IPS DF 6.9 (cell line): ENCODE measurements at regions not wholly inside any gene's neighbourhood (a gene's known extent, or its start where the extent isn't known, plus 50 kb on each side); places are given as distances from the start of the nearest gene placed in this dataset.

Experiments
- DNase-seq: peaks from one replicate; pipeline ENCODE4 v3.0.0-alpha.2; 2013; ENCODE audit warnings: low read depth, low spot score
- H3K27ac ChIP-seq: one replicate; pipeline ENCODE4 v1.5.1; 2013; ENCODE audit warnings: low read length, control low read depth
- H3K27me3 ChIP-seq: 2 replicates; pipeline ENCODE4 v1.6.1; 2013; ENCODE audit warnings: mild to moderate bottlenecking, low read length; ENCODE audit not compliant: control insufficient read depth, insufficient read depth
- H3K36me3 ChIP-seq: 2 replicates; pipeline ENCODE4 v1.6.1; 2013; ENCODE audit warnings: low read length; ENCODE audit not compliant: control insufficient read depth, insufficient read depth
- H3K4me1 ChIP-seq: 2 replicates; pipeline ENCODE4 v1.6.1; 2013; ENCODE audit warnings: low read length; ENCODE audit not compliant: control insufficient read depth, insufficient read depth
- H3K4me3 ChIP-seq: 2 replicates; pipeline ENCODE4 v1.5.1; 2013; ENCODE audit warnings: mild to moderate bottlenecking, low read length
- H3K9me3 ChIP-seq: 2 replicates; pipeline ENCODE4 v1.6.1; 2013; ENCODE audit warnings: low read length, inconsistent platforms; ENCODE audit not compliant: control insufficient read depth, insufficient read depth
- WGBS: extraction: QIAGEN DNeasy Blood & Tissue Kit; methylation state at CpG from one replicate; pipeline ENCODE4 v1.1.7; 2013; ENCODE audit warnings: mixed read lengths, missing lambda C conversion rate; ENCODE audit not compliant: insufficient read length, insufficient coverage; 5-methylcytosine and 5-hydroxymethylcytosine counted together

DNA sequence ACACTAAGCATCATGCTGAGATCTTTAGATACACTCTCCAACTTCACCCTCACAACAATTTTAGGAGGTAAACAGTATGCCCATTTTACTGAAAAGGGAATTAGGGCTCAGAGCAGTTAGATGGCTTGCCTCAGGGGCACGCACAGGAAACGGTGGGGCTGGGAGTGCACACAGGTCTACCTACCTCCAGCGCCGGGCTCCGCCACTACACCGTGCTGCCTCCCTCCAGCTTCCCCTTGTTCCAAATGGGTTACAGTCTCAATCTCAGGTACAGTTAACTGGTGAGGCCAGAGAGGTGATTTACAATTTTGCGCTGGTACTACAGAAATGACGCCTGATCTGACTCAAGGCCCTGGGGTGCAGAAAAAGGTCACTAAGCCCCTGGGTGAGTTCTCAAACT is 142.0 kb downstream of the NOC3L start:
- Histone ChIP-seq H3K27ac (no peak overlapping the region), H3K9me3 (no peaks in the 10 kb centered on the region), H3K4me1 (no peaks in the 10 kb centered on the region), H3K4me3 (no peak overlapping the region), H3K27me3 (no peaks in the 10 kb centered on the region), H3K36me3 (no peaks in the 10 kb centered on the region)
- no peak for DNase-seq
- no CpG with 5 or more reads among the region's 8 CpGs for WGBS

DNA sequence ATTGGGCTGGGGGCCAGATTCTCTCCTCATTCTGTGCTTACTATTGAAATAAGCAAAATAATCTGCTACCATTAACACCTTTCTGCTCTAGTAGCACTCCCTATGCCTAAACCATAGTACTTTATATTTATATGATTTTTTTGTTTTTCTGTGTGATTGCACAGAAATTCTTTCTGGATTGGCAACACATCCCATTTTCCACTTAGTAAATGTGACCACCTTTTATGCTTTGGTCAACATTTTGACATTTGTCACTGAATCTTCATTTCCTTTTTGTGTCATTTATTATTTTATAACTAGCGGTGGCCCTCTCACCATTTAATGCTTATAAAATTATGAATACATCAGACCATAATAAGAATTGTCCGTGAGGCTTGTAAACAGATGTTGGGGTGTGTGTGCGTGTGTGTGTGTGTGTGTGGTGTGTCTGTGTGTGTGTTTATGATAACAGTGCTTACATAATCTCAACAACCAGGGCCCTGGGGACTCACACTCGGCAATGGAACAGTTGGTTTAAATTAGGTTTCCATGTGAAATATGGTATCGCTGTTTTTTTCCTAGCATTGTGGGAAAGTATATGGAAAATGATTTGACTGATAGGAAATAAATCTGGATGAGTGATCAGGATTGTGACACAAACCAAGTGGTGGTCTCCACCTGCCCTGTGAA is 138.9 kb downstream of the NOC3L start:
- Histone ChIP-seq H3K27ac (no peak overlapping the region), H3K9me3 (no peaks in the 10 kb centered on the region), H3K4me3 (no peak overlapping the region), H3K36me3 (no peaks in the 10 kb centered on the region), H3K4me1 (no peaks in the 10 kb centered on the region), H3K27me3 (no peaks in the 10 kb centered on the region)
- no CpG with 5 or more reads among the region's 5 CpGs for WGBS
- no peak for DNase-seq

DNA sequence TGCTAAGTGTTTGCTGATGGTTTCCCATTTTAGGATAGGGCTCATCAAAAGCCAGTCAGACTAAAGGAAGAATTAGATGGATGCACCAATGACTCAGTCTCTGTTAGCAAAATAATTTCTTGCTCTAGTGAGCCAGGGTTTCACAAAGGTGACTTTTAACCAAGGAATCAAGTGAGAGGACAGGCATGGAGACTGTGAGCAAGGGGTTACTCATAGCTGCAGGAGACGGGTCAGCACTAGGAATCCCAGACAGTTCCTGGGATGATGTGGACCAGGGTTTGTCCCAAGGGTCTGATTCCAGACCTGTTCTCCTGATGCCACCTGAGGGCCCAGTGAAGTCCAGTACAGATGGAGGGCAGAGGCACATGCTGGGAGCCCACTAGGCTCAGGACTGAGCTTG is 138.1 kb downstream of the NOC3L start:
- Histone ChIP-seq H3K9me3 (no peaks in the 10 kb centered on the region), H3K27ac (no peak overlapping the region), H3K4me1 (no peaks in the 10 kb centered on the region), H3K4me3 (no peak overlapping the region), H3K27me3 (no peaks in the 10 kb centered on the region), H3K36me3 (no peaks in the 10 kb centered on the region)
- no peak for DNase-seq
- no CpG with 5 or more reads among the region's 1 CpG for WGBS

DNA sequence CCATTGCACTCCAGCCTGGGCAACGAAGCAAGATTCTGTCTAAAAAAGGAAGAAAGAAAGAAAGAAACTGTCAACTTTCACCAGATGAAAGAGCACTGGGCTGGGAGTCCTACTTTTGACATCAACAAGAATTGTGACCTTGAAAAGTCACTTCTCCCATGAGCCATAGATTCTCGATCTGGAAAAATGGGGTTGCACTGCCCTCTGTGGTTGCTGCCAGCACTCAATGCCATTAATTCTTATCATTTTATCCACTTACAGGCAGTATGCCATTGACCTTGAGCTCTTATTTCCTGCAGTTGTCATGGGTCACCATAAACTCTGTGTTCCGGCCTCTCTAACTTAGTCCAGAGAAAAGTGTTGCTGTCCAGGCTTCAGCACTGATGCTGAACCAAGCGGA is 137.2 kb downstream of the NOC3L start:
- Histone ChIP-seq H3K4me1 (no peaks in the 10 kb centered on the region), H3K27ac (no peak overlapping the region), H3K4me3 (no peak overlapping the region), H3K9me3 (no peaks in the 10 kb centered on the region), H3K36me3 (no peaks in the 10 kb centered on the region), H3K27me3 (no peaks in the 10 kb centered on the region)
- WGBS = no CpG with 5 or more reads among the region's 4 CpGs
- peak; percentile 7 for DNase-seq

DNA sequence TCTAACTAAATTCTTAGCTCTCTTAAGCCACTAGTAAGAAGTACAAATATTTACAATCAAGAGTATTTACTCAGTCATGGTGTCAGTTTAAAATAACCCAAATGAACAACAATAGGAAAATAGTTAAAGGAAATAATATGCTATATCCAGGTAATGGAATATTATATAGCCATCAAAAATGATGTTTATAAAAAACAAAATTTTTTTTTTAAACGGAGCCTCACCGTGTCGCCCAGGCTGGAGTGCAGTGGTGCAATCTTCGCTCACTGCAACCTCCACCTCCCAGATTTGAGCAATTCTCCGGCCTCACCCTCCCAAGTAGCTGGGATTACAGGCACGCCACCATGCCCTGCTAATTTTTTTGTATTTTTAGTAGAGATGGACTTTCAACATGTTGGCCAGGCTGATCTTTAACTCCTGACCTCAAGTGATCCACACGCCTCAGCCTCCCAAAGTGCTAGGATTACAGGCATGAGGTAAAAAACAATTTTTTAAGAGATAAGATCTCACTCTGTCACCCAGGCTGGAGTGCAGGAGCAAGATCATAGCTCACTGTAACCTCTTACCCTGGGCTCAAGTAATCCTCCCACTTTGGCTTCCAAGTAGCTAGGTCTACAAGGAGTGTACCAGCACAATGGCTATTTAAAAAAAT is 132.5 kb downstream of the NOC3L start:
- H3K27ac ChIP-seq = no peak overlapping the region
- no peak for DNase-seq
- H3K9me3 ChIP-seq = no peaks in the 10 kb centered on the region
- no peaks in the 10 kb centered on the region; the same call in 1 of the 2 replicates for H3K4me1 ChIP-seq
- no peaks in the 10 kb centered on the region for H3K27me3 ChIP-seq
- H3K4me3 ChIP-seq = no peak overlapping the region
- no peaks in the 10 kb centered on the region for H3K36me3 ChIP-seq
- no CpG with 5 or more reads among the region's 7 CpGs for WGBS

DNA sequence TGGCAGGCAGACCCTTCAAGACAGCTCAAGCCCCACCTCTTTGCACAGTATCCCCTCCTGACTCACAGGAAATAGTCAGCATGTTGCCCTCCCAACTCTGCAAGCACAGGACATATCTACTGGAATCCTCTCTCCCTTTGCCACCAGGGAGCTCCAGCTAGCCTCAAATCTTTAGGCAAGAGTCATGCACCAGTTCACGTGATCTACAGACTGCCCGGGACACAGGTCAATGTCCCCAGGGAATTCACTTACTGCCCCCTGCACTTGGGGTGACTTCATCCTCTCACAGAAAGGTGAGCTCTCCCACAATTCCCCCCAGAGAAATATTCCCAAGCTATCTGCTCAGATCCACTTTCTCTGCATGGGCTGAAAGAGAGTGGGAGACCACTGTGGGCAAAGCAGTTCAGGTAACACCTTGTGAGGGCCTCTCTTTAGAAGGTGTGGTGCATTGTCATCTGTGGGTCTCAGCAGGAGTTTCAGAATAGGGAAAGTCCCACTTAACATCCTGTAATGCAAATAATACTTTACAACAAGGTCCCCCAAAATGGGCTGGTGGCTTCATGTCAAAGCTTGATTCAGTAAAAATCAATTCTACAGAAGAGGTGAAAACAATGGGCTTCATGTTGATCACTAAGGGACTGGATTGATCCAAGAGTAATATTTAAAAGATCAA is 129.9 kb downstream of the NOC3L start:
- no peak for DNase-seq
- WGBS = no CpG with 5 or more reads among the region's 2 CpGs
- no peaks in the 10 kb centered on the region; the same call in 1 of the 2 replicates for H3K4me1 ChIP-seq

DNA sequence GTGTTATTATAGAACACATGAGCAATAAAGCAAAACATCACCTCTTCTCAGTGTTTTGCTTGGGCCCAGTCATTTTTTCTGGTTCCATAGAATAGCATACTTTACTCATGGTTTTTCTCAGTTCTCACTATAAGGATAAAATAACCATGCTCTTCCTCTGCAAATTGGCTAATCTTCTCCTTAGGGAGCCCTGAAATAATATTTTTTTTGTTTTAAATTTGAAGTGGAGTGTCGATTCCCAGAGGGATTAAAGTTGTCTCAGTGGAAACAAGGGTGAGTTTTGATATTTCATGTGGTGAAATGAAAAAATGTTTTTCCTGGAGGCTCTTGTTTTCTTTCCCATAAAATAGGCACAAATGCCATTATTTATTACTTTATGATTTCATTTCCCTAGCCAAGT is 127.3 kb downstream of the NOC3L start:
- Histone ChIP-seq H3K27me3 (no peaks in the 10 kb centered on the region), H3K4me1 (no peaks in the 10 kb centered on the region; the same call in 1 of the 2 replicates), H3K4me3 (no peak overlapping the region), H3K27ac (no peak overlapping the region), H3K9me3 (no peaks in the 10 kb centered on the region), H3K36me3 (no peaks in the 10 kb centered on the region)
- no peak for DNase-seq
- 100% methylated on average over 1 of the region's 1 CpG for WGBS

More for the DNA sequence above, 129.9 kb downstream of the NOC3L start:
- Histone ChIP-seq H3K27ac (no peak overlapping the region), H3K4me3 (no peak overlapping the region), H3K9me3 (no peaks in the 10 kb centered on the region), H3K27me3 (no peaks in the 10 kb centered on the region), H3K36me3 (no peaks in the 10 kb centered on the region)

DNA sequence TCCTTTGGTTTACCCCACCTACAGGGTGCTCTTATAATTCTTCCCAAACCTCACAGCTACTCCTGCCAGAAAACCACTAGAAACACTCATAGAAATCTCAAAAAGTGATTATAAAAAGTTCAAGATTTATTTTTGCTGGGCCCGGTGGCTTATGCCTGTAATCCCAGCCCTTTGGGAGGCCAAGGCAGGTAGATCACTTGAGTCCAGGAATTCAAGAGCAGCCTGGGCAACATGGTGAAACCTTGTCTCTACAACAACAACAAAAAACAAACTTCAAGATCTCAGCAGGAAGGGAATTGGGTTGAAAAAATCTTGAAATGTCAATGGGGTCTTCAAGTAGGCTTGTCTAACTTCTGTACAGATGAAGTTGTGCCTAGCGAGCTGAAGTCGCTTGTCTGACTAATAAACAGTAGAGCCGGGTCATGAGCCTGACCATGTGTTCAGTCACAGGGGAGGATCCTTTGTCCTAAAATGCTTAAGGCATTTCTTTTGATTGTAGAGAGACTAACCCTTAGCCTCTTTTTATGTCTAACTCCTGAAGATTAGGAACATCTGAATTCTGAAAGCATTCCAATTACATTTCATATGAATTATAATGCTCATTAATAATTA is 124.6 kb downstream of the NOC3L start:
- DNase-seq = no peak
- H3K4me3 ChIP-seq = no peak overlapping the region
- H3K27me3 ChIP-seq = no peaks in the 10 kb centered on the region
- H3K9me3 ChIP-seq = no peaks in the 10 kb centered on the region
- H3K27ac ChIP-seq = no peak overlapping the region
- H3K36me3 ChIP-seq = no peaks in the 10 kb centered on the region
- no CpG with 5 or more reads among the region's 4 CpGs for WGBS
- no peaks in the 10 kb centered on the region for H3K4me1 ChIP-seq

DNA sequence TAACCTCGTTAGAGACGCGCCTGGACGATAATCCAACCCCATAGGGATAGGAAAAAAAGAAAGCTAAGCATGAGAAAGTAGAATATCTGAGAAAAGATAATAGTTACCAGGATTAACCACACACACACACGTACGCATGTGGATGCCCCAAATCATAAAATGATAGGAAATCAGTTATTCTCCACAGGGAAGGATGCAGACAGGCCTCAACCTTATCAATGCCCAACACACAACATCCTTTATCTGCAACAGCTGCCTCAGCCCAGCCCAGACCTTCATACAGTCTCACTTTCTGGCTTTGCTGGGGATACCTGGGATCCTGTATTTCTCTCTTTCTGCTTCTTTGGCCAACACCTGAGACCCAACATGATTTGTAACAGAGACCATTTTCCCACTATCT is 123.0 kb downstream of the NOC3L start:
- Histone ChIP-seq H3K27me3 (no peaks in the 10 kb centered on the region), H3K9me3 (no peaks in the 10 kb centered on the region), H3K27ac (no peak overlapping the region), H3K4me3 (no peak overlapping the region), H3K36me3 (no peaks in the 10 kb centered on the region), H3K4me1 (no peaks in the 10 kb centered on the region)
- no peak for DNase-seq
- no CpG with 5 or more reads among the region's 6 CpGs for WGBS

DNA sequence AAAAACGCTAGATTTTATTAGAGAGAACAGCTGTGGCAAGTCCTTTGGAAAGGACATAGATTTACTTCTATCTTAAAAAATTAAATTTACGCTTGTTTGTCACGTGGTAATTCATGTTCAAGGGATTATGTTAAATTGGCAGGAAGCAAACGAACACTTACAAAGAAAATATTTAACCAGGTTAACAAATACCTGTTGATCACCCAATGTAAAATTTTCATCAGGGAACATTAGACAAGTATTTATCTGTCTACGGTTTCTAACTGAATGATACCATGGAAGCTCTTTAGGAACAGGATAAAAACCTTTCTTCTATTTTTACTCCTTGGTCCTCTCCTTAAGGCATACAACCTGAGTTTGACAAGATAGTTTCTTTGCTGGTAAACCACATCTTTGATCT is 122.2 kb downstream of the NOC3L start:
- Histone ChIP-seq H3K36me3 (no peaks in the 10 kb centered on the region), H3K27ac (no peak overlapping the region), H3K9me3 (no peaks in the 10 kb centered on the region), H3K4me1 (no peaks in the 10 kb centered on the region), H3K27me3 (no peaks in the 10 kb centered on the region), H3K4me3 (no peak overlapping the region)
- DNase-seq = no peak
- WGBS = no CpG with 5 or more reads among the region's 5 CpGs
